ENCODE measurements at regions not wholly inside any gene's neighbourhood (a gene's known extent, or its start where the extent isn't known, plus 50 kb on each side); places are given as distances from the start of the nearest gene placed in this dataset.

DNA sequence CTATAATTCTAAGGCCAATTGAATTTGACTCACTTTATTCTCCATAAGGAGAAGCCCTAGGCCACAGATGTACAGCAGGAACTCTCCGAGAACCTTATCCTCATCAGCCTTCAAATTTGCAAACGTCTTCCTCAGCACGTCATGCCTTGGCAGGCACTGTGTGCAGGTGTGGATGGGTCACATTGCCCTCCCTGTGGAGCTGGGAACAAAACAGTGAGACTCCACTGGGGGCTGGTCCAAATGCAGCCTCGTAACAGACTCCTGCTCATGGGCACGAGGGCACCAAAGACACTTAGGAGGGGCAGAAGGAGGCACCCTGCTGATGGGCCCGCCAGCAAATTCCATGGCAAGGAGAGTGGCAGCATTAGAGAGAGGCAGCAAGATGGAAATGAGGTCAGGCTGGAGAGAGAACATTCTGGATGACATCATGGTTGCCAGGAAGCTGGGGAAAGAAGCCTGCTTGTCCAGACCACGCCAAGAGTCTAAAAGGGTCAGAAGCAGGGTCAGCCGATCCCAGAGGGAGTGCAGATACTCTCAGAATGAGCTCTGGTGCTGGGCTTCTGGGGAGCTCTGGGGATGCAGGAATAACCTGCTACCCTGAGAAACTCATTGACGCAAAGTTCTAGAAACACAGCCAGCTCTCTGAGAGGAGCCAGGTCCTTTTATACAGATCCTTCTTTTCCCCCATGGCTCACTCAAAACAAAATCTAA lies 242.2 kb downstream of the B3GLCT start:
- no peak for DNase-seq (ENCODE audit: extremely low read depth, low read depth)
- no peak for TF ChIP-seq CTCF (IDR thresholded peaks at IDR 0.05; ENCODE audit: low read depth, low read length)

- DNase-seq (ENCODE audit: extremely low read depth, low read depth) = no peak
- no peak for TF ChIP-seq CTCF (IDR thresholded peaks at IDR 0.05; ENCODE audit: low read depth, low read length)
Observed at GRCh38 chr13:31442571-31442970, 242.8 kb downstream of the B3GLCT start.

DNA sequence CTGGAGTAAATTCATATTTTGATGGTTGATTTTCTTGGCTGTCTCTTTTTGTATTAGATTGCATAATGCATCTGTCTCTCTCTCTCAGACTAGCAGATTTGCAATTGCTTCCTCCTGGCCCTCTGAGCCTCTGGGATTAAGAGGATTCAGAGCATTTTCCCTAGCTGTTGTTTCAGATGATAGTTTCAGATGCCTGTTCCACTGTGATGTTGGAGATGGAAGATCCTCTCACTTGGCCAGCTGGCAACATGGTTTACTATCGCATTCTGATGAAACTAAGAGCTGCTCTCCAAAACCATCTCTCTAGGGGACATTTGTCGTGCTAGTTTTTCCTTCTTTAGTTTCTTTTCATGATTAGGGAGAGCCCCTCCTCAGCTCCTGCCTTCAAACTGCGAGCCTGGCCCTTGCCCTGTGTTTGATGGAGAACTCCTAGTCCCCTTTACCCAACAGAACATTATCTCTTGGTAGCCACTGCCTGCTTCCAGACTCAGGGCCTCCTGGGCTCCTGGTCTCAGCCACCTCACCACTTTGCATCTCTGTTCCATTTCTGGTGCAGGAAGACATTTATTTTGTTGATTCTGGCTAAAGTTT lies 244.6 kb downstream of the B3GLCT start:
- DNase-seq (ENCODE audit: extremely low read depth, low read depth) = no peak
- TF ChIP-seq CTCF (IDR thresholded peaks at IDR 0.05; ENCODE audit: low read depth, low read length) = no peak

GRCh38 chr13:31452525-31452924 lies 252.8 kb downstream of the B3GLCT start:
- no peak for DNase-seq (ENCODE audit: extremely low read depth, low read depth)
- TF ChIP-seq CTCF (IDR thresholded peaks at IDR 0.05; ENCODE audit: low read depth, low read length) = no peak

DNA sequence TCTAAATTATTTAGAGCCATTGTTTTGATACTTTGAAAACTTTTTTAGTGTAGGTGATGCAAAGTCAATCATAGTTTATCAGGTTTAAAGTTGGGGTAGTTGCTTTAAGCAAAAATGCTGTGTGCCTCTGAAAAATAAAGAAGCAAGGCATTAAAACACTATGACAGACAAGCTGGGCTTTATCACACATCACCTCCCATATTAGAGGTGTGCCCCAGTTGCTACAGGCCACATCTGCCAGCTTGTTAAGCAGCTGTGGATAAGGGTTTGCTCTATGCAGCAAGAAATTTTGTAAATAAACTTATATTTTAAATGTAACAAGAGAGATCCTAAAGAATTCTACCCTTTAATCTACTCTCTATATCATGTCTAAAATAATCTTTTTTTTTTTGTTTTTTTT lies 255.8 kb downstream of the B3GLCT start:
- no peak for TF ChIP-seq CTCF (IDR thresholded peaks at IDR 0.05; ENCODE audit: low read depth, low read length)

GRCh38 chr13:31456056-31456455 lies 256.3 kb downstream of the B3GLCT start:
- DNase-seq (ENCODE audit: extremely low read depth, low read depth) = no peak
- no peak for TF ChIP-seq CTCF (IDR thresholded peaks at IDR 0.05; ENCODE audit: low read depth, low read length)

More for the DNA sequence above, 255.8 kb downstream of the B3GLCT start:
- DNase-seq (ENCODE audit: extremely low read depth, low read depth) = no peak

- TF ChIP-seq CTCF (IDR thresholded peaks at IDR 0.05; ENCODE audit: low read depth, low read length) = no peak
- DNase-seq (ENCODE audit: extremely low read depth, low read depth) = no peak
Observed at GRCh38 chr13:31460061-31460460, 260.3 kb downstream of the B3GLCT start.

Measured in AG09319 (cell line).